ENCODE measurements at regions not wholly inside any gene's neighbourhood (a gene's known extent, or its start where the extent isn't known, plus 50 kb on each side); places are given as distances from the start of the nearest gene placed in this dataset.

- TF ChIP-seq, protein P1, sequence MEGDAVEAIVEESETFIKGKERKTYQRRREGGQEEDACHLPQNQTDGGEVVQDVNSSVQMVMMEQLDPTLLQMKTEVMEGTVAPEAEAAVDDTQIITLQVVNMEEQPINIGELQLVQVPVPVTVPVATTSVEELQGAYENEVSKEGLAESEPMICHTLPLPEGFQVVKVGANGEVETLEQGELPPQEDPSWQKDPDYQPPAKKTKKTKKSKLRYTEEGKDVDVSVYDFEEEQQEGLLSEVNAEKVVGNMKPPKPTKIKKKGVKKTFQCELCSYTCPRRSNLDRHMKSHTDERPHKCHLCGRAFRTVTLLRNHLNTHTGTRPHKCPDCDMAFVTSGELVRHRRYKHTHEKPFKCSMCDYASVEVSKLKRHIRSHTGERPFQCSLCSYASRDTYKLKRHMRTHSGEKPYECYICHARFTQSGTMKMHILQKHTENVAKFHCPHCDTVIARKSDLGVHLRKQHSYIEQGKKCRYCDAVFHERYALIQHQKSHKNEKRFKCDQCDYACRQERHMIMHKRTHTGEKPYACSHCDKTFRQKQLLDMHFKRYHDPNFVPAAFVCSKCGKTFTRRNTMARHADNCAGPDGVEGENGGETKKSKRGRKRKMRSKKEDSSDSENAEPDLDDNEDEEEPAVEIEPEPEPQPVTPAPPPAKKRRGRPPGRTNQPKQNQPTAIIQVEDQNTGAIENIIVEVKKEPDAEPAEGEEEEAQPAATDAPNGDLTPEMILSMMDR (IDR thresholded peaks at IDR 0.05 in 2 of 3, conservative IDR thresholded peaks at IDR 0.05 in 1 of 3; ENCODE audit: control insufficient read depth in 2 of 3, extremely low read depth in 1 of 3, insufficient read depth in 1 of 3, low read depth in 3 of 3, low read length in 3 of 3) = no peak
- TF ChIP-seq TCF12 (IDR thresholded peaks at IDR 0.05; ENCODE audit: low read depth, low read length) (no peak), POLR2A (IDR thresholded peaks at IDR 0.05; ENCODE audit: low read depth, low read length) (no peak), POLR2AphosphoS5 (IDR thresholded peaks at IDR 0.05; ENCODE audit: low read length) (no peak), RAD51 (IDR thresholded peaks at IDR 0.05) (no peak), BCLAF1 (IDR thresholded peaks at IDR 0.05) (no peak), CREM (IDR thresholded peaks at IDR 0.05; ENCODE audit: low read depth) (no peak), SMC3 (IDR thresholded peaks at IDR 0.05; ENCODE audit: borderline replicate concordance, low read length) (no peak)
Observed at GRCh38 chr5:136518174-136518573, 152.8 kb upstream of the TRPC7 start.

Measured in GM12878 (cell line).